Natural killer cell (primary cell): ENCODE measurements at regions not wholly inside any gene's neighbourhood (a gene's known extent, or its start where the extent isn't known, plus 50 kb on each side); places are given as distances from the start of the nearest gene placed in this dataset.

Experiments
- ATAC-seq, 3 donors: fragments of 150-1000 bp in 2 of 3; fragments of 200-7000 bp in 1 of 3; cut with Tn5 transposase; 1 replicate in 1 of 3; 2 replicates in 2 of 3; pipeline ENCODE4 v1.10.0; 2021; ENCODE audit warnings: mild to moderate bottlenecking in 2 of 3, moderate library complexity in 2 of 3
- DNase-seq, 2 donors: peaks; one replicate each; pipeline versions ENCODE4 v3.0.0 to v3.0.0-alpha.2; 2013 to 2021; ENCODE audit warnings: mixed read lengths in 1 of 2
- H3K27ac ChIP-seq: one replicate; pipeline ENCODE4 v1.5.1; 2013; ENCODE audit warnings: mild to moderate bottlenecking, low read length
- H3K27me3 ChIP-seq: one replicate; pipeline ENCODE4 v1.6.1; 2013; ENCODE audit warnings: low read length; ENCODE audit not compliant: control insufficient read depth, insufficient read depth
- H3K36me3 ChIP-seq: one replicate; pipeline ENCODE4 v1.6.1; 2013; ENCODE audit warnings: low read length; ENCODE audit not compliant: control insufficient read depth, insufficient read depth
- H3K4me1 ChIP-seq: one replicate; pipeline ENCODE4 v1.6.1; 2013; ENCODE audit warnings: low read length; ENCODE audit not compliant: control insufficient read depth, insufficient read depth
- H3K4me3 ChIP-seq: one replicate; pipeline ENCODE4 v1.5.1; 2013; ENCODE audit warnings: low read length
- H3K9me3 ChIP-seq: one replicate; pipeline ENCODE4 v1.6.1; 2013; ENCODE audit warnings: low read length; ENCODE audit not compliant: control insufficient read depth, insufficient read depth
- H3K27ac Mint-ChIP-seq, 2 donors: one replicate each; pipeline ENCODE4 v1.8.0; 2022; ENCODE audit warnings: mild to moderate bottlenecking in 2 of 2, mixed read lengths in 2 of 2, moderate library complexity in 1 of 2
- H3K27me3 Mint-ChIP-seq, 2 donors: one replicate each; pipeline ENCODE4 v1.8.0; 2022; ENCODE audit warnings: low read depth in 2 of 2, mixed read lengths in 2 of 2
- H3K36me3 Mint-ChIP-seq: one replicate; pipeline ENCODE4 v1.8.0; 2022; ENCODE audit warnings: mixed read lengths
- H3K4me1 Mint-ChIP-seq, 2 donors: one replicate each; pipeline ENCODE4 v1.8.0; 2022; ENCODE audit warnings: mixed read lengths in 2 of 2
- H3K4me3 Mint-ChIP-seq: one replicate; pipeline ENCODE4 v1.8.0; 2022; ENCODE audit warnings: mild to moderate bottlenecking, moderate library complexity, mixed read lengths
- H3K9me3 Mint-ChIP-seq, 2 donors: one replicate each; pipeline ENCODE4 v1.8.0; 2022; ENCODE audit warnings: mixed read lengths in 2 of 2
- CTCF ChIP-seq: fragments of 200-600 bp; IDR thresholded peaks from one replicate; pipeline ENCODE4 v1.8.0; 2022; ENCODE audit warnings: antibody characterized with exemption
- WGBS: methylation state at CpG from one replicate; pipeline ENCODE4 v1.1.7; 2013; ENCODE audit warnings: missing lambda C conversion rate; ENCODE audit not compliant: insufficient coverage; 5-methylcytosine and 5-hydroxymethylcytosine counted together
- intact Hi-C: fragments of 100-400 bp; cut with micrococcal nuclease; formaldehyde crosslinking; loops from one replicate; pipeline ENCODE4 v1.14.2; 2022

GRCh38 chr1:239898062-239898730 lies 193.5 kb upstream of the FMN2 start:
- Histone ChIP-seq H3K4me1 (peaks cover 2% of the 10 kb centered on the region), H3K36me3 (no peaks in the 10 kb centered on the region), H3K27ac (no peak overlapping the region), H3K4me3 (no peak overlapping the region), H3K9me3 (no peaks in the 10 kb centered on the region), H3K27me3 (no peaks in the 10 kb centered on the region)
- H3K4me3 Mint-ChIP-seq: no peak overlapping the region
- H3K9me3 Mint-ChIP-seq: no peaks in the 10 kb centered on the region
- WGBS: 24% methylated on average over 13 of the region's 15 CpGs
- H3K27me3 Mint-ChIP-seq: peaks cover 11 to 15% of the 10 kb centered on the region in 2 donors
- H3K27ac Mint-ChIP-seq: no peak overlapping the region
- H3K36me3 Mint-ChIP-seq: no peaks in the 10 kb centered on the region
- intact Hi-C loops: loop anchor here (1.0 to 2.0 kb wide), 2 partner anchors 493 to 589 kb away; no protein-coding TSS in a partner anchor
- peaks cover 5 to 6% of the 10 kb centered on the region in 2 donors for H3K4me1 Mint-ChIP-seq
- ATAC-seq (peak; percentile 90 to 99 (median 99)), DNase-seq (peak; percentile 54 to 84)
- peak; percentile 90 for TF ChIP-seq CTCF

GRCh38 chr1:239899747-239900146 lies 191.9 kb upstream of the FMN2 start:
- Histone ChIP-seq H3K36me3 (no peaks in the 10 kb centered on the region), H3K27ac (no peak overlapping the region), H3K4me1 (peaks cover 2% of the 10 kb centered on the region), H3K4me3 (no peak overlapping the region), H3K27me3 (no peaks in the 10 kb centered on the region), H3K9me3 (no peaks in the 10 kb centered on the region)
- Mint-ChIP-seq H3K4me3 (no peak overlapping the region), H3K9me3 (no peaks in the 10 kb centered on the region), H3K27ac (no peak overlapping the region), H3K36me3 (no peaks in the 10 kb centered on the region), H3K4me1 (peaks cover 5 to 6% of the 10 kb centered on the region in 2 donors), H3K27me3 (peaks cover 5 to 15% of the 10 kb centered on the region in 2 donors)
- no peak for TF ChIP-seq CTCF
- intact Hi-C loops: loop anchor here (2.0 kb wide), 1 partner anchor 591 kb away; no protein-coding TSS in a partner anchor
- DNase-seq (no peak), ATAC-seq (no peak)
- 82% methylated on average over 3 of the region's 3 CpGs for WGBS

- peaks cover 2 to 14% of the 10 kb centered on the region in 2 donors for H3K27me3 Mint-ChIP-seq
- 77% methylated on average over 4 of the region's 5 CpGs for WGBS
These were observed 185.3 kb upstream of the FMN2 start for GRCh38 chr1:239906394-239906793.

More at GRCh38 chr1:239906394-239906793, 185.3 kb upstream of the FMN2 start:
- Histone ChIP-seq H3K27me3 (no peaks in the 10 kb centered on the region), H3K4me1 (no peaks in the 10 kb centered on the region), H3K36me3 (no peaks in the 10 kb centered on the region), H3K27ac (no peak overlapping the region), H3K9me3 (no peaks in the 10 kb centered on the region), H3K4me3 (no peak overlapping the region)
- DNase-seq (no peak), ATAC-seq (no peak)
- no peaks in the 10 kb centered on the region for H3K36me3 Mint-ChIP-seq
- no peaks in the 10 kb centered on the region for H3K4me1 Mint-ChIP-seq
- no peak overlapping the region for H3K27ac Mint-ChIP-seq
- H3K9me3 Mint-ChIP-seq: no peaks in the 10 kb centered on the region
- H3K4me3 Mint-ChIP-seq: no peak overlapping the region
- TF ChIP-seq CTCF: no peak
- intact Hi-C loops: no loop called here
